Hepatic stellate cell (primary cell): ENCODE measurements at regions not wholly inside any gene's neighbourhood (a gene's known extent, or its start where the extent isn't known, plus 50 kb on each side); places are given as distances from the start of the nearest gene placed in this dataset.

Experiments used
- DNase-seq: peaks from one replicate; pipeline ENCODE4 v3.0.0; 2011; ENCODE audit warnings: low spot score

DNA sequence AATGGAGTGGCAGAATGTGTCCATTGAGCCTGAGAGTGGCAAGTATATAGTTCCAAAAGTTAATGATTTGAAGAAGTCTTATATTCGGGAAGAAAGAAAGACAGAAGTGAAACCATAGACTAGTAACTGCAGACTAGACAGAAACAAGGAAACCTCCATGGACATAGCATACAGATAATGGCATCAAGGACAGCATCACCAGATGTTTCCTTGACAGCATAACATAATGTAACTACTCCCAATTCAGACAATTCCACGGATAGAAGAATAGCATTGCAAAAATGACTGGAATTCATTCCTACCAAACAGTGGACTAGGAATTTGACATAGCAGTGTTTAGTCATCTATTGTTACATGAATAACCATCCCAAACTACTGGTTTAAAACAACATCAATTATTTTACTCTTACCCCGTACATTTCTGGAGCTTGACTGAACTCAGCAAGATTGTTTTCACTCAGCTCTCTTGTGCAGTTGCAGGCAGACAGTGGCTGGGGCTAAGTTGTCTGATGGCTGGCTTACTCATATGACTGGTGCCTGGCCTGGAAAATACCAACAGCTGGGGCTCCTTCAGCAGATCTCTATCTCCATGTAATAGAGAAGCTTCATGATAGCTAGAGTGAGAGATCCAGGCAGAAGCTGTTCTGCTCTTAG is 109.7 kb upstream of the GADL1 start:
- peak; percentile 41 for DNase-seq

GRCh38 chr3:31008994-31009393 is 114.5 kb upstream of the GADL1 start:
- DNase-seq = no peak

- no peak for DNase-seq
Observed at GRCh38 chr3:31009881-31010280, 115.4 kb upstream of the GADL1 start.

DNA sequence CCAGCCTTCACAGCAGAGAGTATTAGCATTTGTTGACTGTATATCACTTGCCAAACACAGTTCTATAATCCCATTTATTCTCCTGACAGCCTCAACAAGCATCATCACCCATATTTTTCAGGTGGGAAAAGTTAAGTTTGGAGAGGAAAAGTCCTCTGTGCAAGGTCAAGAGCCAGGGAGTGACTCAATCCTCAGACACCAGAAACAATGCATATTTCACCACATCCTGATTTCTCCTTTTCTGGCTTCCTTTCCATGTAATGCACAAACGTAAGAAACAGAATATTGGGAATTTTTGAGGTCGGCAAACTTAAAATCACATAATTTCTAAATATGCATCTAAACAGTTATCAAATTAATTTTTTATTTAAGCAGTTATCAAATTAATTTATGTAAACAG is 116.0 kb upstream of the GADL1 start:
- DNase-seq = no peak

DNA sequence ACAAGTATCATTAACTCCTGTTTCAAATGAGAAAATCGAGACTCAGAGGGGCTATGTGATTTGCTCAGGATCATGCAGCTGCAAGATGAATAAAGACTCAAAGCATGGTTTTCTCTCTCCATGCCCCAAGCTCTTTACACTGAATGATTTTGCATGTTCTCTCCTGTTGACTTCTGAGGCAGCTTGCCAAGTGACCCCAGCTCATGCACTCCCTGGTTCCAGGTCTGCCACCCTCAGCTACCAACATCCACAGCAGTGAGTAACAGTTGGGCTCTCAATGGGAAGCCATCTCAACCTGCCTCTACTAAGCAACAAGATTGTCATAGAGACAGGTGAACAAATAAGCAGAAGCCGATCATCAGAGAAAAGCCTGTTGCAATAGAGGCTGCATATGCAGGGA is 116.9 kb upstream of the GADL1 start:
- no peak for DNase-seq

DNA sequence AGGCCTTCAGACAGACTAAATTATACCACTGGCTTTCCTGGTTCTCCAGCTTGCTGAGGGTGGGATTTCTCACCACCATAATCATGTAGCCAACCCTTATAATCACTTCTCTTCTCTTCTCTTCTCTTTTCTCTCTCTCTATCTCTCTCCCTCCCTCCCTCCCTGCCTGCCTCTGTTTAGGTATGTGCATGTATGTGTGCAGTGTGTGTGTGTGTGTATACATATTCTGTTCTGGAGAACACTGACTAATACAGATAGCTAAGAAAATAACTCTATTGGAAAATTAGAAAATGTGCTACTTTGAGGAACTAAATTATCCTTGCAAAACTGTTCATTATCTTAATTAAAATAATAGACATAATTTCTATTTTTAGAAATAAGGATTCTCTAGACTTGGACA is 118.6 kb upstream of the GADL1 start:
- no peak for DNase-seq

- DNase-seq = no peak
Observed at GRCh38 chr3:31013843-31014242, 119.4 kb upstream of the GADL1 start.

GRCh38 chr3:31014317-31015040 is 120.0 kb upstream of the GADL1 start:
- no peak for DNase-seq

DNA sequence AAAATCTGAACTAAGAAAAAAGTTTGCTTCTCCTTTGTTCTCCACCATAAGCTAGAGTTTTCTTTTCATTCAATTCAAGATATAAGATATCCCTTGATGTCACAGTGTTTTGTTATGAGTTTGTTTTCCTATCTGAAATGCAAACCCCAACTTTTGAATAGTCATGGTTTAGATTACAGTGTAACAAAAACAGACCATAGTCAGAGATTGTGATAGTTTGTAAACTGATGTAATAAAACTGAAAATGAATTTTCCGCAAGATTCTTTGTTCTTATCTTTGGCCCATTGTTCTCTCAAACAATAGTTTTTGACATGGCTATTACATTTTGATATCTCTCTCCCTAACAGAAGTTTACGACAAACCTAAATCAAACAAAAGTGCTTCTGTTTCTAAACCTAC is 121.7 kb upstream of the GADL1 start:
- DNase-seq = no peak

- DNase-seq = no peak
Observed at GRCh38 chr3:31022716-31023115, 128.3 kb upstream of the GADL1 start.

- no peak for DNase-seq
Observed at GRCh38 chr3:31025541-31025940, 131.1 kb upstream of the GADL1 start.

- DNase-seq = no peak
Observed at GRCh38 chr3:31027191-31027761, 132.8 kb upstream of the GADL1 start.

- DNase-seq = no peak
Observed at GRCh38 chr3:31027914-31028313, 133.5 kb upstream of the GADL1 start.

GRCh38 chr3:31028766-31029165 is 134.3 kb upstream of the GADL1 start:
- DNase-seq = no peak

- no peak for DNase-seq
Observed at GRCh38 chr3:31029706-31030105, 135.2 kb upstream of the GADL1 start.

DNA sequence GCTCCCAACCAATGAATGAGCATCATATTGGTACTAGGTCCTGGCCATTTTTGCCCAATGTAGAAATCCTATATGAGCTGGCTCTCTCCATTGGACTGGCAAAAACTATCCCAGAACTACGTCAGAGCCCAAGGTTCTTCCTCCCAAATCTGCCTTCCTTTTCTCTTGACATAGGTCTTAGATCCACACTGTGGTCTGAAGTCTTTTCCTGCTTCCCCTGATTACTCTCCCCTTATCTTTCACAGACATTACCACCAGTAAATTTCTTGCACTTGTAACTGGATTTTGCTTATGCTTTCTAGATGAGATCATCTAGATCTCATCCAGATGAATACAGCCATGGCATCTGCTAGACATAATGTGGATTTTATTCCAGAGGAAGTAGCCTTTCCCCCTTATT is 141.2 kb upstream of the GADL1 start:
- no peak for DNase-seq

- DNase-seq = no peak
Observed at GRCh38 chr3:31038086-31038739, 143.8 kb upstream of the GADL1 start.

DNA sequence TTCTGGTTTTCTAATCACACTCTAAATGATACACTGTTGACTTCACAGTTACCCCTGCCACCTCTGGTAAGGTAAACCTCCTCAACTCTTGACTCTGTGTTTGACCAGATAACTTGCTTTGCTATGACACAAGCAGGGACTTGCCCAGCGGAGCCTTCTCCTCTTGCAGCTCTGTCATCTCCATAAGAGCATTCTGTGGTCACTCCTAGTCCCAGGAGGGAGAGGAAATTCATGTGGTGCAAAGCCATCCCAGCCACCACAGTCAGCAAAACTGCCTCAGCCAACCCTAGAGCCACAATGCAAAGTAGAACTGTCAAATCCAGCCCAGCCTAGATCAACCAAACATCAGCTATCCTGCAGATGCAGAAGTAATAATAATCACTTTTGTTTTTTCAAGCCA is 144.7 kb upstream of the GADL1 start:
- DNase-seq = no peak

DNA sequence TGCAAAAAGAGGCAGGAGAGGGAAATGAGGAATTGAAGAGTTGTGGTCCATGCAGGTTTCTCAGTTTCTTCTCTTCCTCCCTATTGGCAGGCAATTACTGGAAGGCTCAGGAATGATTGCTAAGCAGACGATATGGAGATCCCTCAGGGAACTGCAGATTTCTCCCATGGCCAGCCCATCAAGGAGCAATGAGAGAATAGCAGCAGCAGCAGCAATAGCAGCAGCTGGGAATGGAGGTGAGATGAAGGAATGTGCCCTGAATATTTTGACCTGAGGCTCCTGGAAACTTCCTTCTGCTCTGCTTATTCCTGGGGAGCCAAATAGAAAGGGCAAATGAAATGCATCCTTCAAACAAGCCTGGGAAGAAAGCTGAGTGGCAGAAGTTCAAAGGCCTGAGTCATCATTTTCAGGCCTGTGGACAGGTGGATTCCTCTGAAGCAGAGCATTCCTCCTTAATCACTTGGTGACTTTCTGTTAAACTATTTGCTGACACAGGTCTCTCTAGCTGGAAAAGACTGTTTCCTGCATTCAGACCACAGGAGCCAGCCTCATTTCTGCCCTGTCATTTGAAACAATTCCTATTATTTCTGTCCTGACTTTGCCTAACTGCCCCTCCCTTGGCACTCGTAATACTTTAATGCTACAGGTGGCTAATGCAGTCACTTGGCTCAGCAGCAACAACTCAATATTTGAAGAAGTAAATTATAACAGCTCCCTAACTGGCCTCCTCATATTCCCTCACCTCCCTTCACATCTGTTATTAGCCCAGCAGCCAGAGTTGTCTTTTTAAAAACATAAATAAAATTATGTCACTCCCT is 146.9 kb upstream of the GADL1 start:
- peak; percentile 54 for DNase-seq

GRCh38 chr3:31043184-31043819 is 148.8 kb upstream of the GADL1 start:
- no peak for DNase-seq

GRCh38 chr3:31047673-31048072 is 153.2 kb upstream of the GADL1 start:
- no peak for DNase-seq

GRCh38 chr3:31048143-31048542 is 153.7 kb upstream of the GADL1 start:
- DNase-seq = no peak
